AG04450 (cell line): ENCODE measurements at regions not wholly inside any gene's neighbourhood (a gene's known extent, or its start where the extent isn't known, plus 50 kb on each side); places are given as distances from the start of the nearest gene placed in this dataset.

ENCODE experiments used
- CTCF ChIA-PET: fragments of 300-600, 350-600 bp; formaldehyde crosslinking; extraction: SDS; loops from one replicate; lab custom pipeline; 2022; ENCODE audit warnings: antibody characterized with exemption, inconsistent platforms; lab: Charles Lee
- POLR2A ChIA-PET: fragments of 350-600 bp; formaldehyde crosslinking; extraction: SDS; loops from one replicate; lab custom pipeline; 2021; ENCODE audit warnings: antibody characterized with exemption, inconsistent platforms; lab: Yijun Ruan, JAX
- DNase-seq: peaks from one replicate; pipeline ENCODE4 v3.0.0-alpha.2; 2011; ENCODE audit warnings: low read depth, low spot score
- H3K27ac ChIP-seq: one replicate; pipeline ENCODE4 v1.5.1; 2012; ENCODE audit warnings: low read depth, low read length, control low read depth
- H3K27me3 ChIP-seq: one replicate; pipeline ENCODE4 v1.6.0; 2012; ENCODE audit warnings: low read length; ENCODE audit not compliant: control insufficient read depth, insufficient read depth
- H3K4me3 ChIP-seq: 2 replicates; pipeline ENCODE4 v1.5.1; 2011; ENCODE audit warnings: mild to moderate bottlenecking, low read depth, low read length, control low read depth
- H3K9me3 ChIP-seq: 2 replicates; pipeline ENCODE4 v1.5.1; 2012; ENCODE audit warnings: low read length; ENCODE audit not compliant: control insufficient read depth, insufficient read depth
- TF ChIP-seq, protein P1 (sequence below): IDR thresholded peaks from 2 replicates; pipeline ENCODE4 v1.5.1; 2011; ENCODE audit warnings: low read depth, low read length, control low read depth, inconsistent platforms

DNA sequence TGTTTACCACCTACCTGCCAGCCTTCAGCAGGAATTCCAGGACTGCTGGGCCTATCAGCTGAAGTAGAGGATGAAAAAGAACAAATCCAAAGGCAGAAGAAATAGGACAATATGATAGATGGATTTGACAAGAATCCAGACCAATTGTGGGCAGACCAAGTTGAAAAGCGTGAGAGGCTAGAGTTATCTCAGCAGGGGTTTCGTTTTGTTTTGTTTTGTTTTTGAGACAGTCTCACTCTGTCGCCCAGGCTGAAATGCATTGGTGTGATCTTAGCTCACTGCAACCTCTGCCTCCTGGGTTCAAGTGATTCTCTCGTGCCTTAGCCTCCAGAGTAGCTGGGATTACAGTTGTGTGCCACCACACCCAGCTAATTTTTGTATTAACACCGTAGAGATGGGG is 113.2 kb downstream of the PALM2AKAP2 start:
- CTCF ChIA-PET: interaction anchor here (1.4 to 3.8 kb wide), 2 partner anchors 10 to 12 kb away, joined by 3 to 19 read pairs; no protein-coding TSS in a partner anchor
- Histone ChIP-seq H3K27ac (no peak overlapping the region), H3K27me3 (no peaks in the 10 kb centered on the region), H3K9me3 (no peaks in the 10 kb centered on the region), H3K4me3 (no peak overlapping the region)
- TF ChIP-seq, protein P1, sequence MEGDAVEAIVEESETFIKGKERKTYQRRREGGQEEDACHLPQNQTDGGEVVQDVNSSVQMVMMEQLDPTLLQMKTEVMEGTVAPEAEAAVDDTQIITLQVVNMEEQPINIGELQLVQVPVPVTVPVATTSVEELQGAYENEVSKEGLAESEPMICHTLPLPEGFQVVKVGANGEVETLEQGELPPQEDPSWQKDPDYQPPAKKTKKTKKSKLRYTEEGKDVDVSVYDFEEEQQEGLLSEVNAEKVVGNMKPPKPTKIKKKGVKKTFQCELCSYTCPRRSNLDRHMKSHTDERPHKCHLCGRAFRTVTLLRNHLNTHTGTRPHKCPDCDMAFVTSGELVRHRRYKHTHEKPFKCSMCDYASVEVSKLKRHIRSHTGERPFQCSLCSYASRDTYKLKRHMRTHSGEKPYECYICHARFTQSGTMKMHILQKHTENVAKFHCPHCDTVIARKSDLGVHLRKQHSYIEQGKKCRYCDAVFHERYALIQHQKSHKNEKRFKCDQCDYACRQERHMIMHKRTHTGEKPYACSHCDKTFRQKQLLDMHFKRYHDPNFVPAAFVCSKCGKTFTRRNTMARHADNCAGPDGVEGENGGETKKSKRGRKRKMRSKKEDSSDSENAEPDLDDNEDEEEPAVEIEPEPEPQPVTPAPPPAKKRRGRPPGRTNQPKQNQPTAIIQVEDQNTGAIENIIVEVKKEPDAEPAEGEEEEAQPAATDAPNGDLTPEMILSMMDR: no peak
- DNase-seq: no peak
- POLR2A ChIA-PET: no interaction called here

DNA sequence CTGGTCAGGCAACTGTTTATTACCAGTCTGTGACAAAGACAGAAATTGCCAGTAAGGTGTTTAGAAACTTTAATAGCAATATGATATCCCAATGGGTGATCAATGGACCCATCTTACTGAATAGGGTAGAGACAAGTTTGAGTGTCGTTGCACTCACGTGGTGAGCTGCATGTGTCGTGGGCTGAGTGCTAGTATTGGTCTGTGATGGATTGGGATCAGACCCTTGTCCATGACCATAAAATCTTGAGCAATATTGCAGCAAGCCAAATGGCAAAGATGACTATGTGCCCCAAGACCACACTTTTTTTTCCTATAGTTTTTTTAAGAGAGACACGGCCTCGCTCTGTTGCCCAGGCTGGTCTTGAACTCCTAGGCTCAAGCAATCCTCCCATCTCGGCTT is 114.5 kb downstream of the PALM2AKAP2 start:
- no peak overlapping the region for H3K4me3 ChIP-seq
- H3K27ac ChIP-seq: no peak overlapping the region
- TF ChIP-seq, protein P1: no peak
- CTCF ChIA-PET: interaction anchor here (3.8 kb wide), 1 partner anchor 9 kb away, joined by 19 read pairs; no protein-coding TSS in a partner anchor
- H3K9me3 ChIP-seq: no peaks in the 10 kb centered on the region
- POLR2A ChIA-PET: no interaction called here
- no peaks in the 10 kb centered on the region for H3K27me3 ChIP-seq
- no peak for DNase-seq

DNA sequence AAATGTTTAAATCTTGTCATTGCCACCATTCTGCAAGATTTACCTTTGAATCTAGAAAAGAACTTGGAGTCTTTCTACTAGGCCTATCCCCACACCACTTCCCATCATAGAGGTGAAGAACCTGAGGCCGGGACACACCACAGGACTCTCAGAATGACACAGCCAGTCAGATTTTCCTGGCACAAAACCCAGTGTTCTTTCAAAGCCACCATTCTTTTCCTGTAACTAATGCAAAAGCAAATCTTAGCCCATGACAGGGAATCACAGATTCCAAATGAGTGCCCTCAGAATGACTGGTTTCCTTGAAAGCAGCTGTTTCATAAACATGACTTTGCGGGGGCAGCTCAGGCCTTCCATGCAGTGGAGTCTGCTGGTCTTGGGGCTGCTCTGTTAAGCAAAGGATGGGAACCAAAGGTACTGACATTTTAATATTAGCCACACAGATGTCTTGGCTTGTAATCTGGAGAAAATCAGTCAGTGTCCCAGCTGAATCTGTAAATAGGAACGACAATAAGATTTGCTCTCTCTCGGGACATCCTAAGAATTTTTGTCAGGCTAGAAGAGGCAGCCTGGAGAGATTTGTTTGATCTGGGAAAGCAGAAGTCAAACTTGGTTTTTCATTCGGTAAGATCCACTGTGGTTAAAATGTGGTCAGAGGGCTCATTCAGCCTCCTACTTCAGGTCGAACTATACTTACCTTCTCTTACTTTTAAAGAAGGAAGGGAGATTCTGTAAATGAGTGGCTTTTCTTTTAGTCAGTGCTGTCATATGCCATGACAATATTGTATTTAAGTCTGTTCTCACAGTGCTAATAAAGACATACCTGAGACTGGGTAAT is 115.1 kb downstream of the PALM2AKAP2 start:
- H3K4me3 ChIP-seq: no peak overlapping the region
- H3K9me3 ChIP-seq: no peaks in the 10 kb centered on the region
- CTCF ChIA-PET: interaction anchor here (3.8 kb wide), 1 partner anchor 8 kb away, joined by 19 read pairs; no protein-coding TSS in a partner anchor
- no peak overlapping the region for H3K27ac ChIP-seq
- no peak for DNase-seq
- TF ChIP-seq, protein P1: no peak
- no peaks in the 10 kb centered on the region for H3K27me3 ChIP-seq
- POLR2A ChIA-PET: no interaction called here

DNA sequence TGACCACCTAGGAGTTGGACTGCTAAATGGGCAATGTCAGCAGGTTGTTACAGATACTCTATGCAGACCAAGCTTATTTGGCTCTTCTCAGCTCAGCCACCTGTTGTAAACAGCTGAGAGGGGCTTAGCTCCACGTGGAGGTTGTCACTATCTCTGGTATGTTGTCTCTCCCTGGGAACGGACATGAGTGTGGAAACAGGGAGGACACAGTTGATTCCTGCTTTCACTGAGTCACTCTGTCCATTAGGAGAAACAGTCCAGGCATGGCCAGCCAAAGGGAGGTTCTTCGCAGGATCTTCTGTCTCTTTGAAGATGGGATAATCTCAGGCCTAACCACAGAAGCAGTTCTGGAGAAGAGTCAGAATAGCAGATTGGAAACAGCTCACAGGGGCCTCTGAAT is 121.2 kb downstream of the PALM2AKAP2 start:
- TF ChIP-seq, protein P1: no peak
- H3K4me3 ChIP-seq: no peak overlapping the region
- no peak overlapping the region for H3K27ac ChIP-seq
- CTCF ChIA-PET: interaction anchor here (0.6 to 4.9 kb wide), 4 partner anchors 9 to 335 kb away, joined by 3 to 54 read pairs (median 9); no protein-coding TSS in a partner anchor
- DNase-seq: no peak
- no peaks in the 10 kb centered on the region for H3K27me3 ChIP-seq
- H3K9me3 ChIP-seq: no peaks in the 10 kb centered on the region
- POLR2A ChIA-PET: interaction anchor here (0.6 kb wide), 1 partner anchor 884 kb away, joined by 3 read pairs; no protein-coding TSS in a partner anchor

DNA sequence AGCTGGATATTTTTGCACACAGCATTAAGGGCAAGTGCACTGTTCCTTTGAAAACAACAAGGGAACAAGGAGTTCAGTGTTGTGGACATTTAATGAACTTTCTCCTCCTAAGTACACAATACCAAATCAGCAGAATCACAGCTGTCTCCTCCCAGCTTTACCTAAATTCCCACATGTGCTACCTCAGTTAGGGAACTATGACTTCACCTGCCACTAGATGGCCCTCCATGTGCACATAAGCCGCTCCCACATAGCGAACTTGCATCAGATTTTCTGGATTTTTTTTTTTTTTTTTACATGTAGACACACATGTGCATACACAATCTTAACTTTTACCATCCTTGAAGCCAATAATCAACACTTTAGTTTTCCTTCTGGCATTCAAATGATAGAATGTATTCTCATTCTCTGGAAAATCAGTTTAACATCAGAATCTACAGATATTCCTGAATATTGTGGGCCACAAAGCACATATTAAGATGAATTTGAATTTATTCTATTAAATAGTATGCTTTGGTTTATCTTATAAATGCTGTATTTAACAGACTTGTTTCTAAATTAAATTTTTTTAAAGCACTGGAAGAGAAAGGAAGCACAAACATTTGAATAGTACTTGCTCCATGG is 123.6 kb downstream of the PALM2AKAP2 start:
- no peak for DNase-seq
- Histone ChIP-seq H3K27me3 (no peaks in the 10 kb centered on the region), H3K4me3 (no peak overlapping the region), H3K9me3 (no peaks in the 10 kb centered on the region), H3K27ac (no peak overlapping the region)
- ChIA-PET CTCF (interaction anchor here (0.5 to 4.9 kb wide), 48 partner anchors 8 to 777 kb away, joined by 3 to 54 read pairs (median 4); no protein-coding TSS in a partner anchor), POLR2A (interaction anchor here (1.1 kb wide), 1 partner anchor 222 kb away, joined by 3 read pairs; no protein-coding TSS in a partner anchor)
- TF ChIP-seq, protein P1: peak; percentile 88
